ENCODE measurements at regions not wholly inside any gene's neighbourhood (a gene's known extent, or its start where the extent isn't known, plus 50 kb on each side); places are given as distances from the start of the nearest gene placed in this dataset.

DNA sequence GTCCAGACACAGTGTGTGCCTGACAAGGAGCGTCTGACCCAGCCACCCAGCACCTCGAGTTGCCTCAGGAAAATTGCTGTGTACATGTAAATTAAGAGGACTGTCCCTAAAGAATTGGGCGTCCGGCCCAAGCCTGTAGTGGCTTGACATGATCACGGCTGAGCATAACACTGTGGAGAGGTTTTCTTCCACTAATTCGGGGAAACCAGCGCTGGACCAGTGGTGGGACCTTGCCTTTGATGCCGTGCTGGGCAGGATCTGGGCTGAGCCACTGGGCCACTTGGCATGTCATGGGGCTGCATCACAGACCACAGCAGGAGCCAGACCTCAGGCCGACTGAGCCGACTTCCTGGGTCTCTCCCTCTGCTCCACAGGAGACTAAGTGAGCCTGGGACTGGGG, 282.5 kb downstream of the GLRX3 start:
- DNase-seq (no peak), ATAC-seq (no peak)
- TF ChIP-seq CTCF (IDR thresholded peaks at IDR 0.05), result no peak
- intact Hi-C loops (cut with DNase I, micrococcal nuclease), result no loop called here
- Histone ChIP-seq H3K4me3 (no peak overlapping the region), H3K36me3 (ENCODE audit: low read depth) (no peaks in the 10 kb centered on the region), H3K9me3 (peaks cover 5% of the 10 kb centered on the region), H3K4me1 (ENCODE audit: low read depth) (no peaks in the 10 kb centered on the region)

DNA sequence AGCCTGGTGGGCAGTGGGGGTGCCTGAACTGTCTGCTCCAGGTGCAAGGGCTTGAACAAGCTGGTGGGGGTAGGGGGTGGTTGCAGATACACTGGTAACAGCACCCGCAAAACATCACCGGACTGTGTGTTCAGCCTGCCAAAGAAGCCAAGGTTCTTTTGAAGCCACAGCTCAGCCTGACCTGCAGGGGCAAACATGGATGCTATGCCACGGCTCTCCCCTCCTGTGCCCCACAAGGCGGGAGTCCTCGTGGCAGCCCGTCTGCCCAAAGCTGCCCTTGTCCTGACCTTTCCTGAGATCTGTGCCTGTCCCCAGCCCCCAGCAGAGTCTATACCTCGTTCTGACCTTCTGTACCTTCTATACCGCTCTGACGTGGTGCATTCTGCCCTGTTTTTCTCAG, 285.7 kb downstream of the GLRX3 start:
- no peaks in the 10 kb centered on the region for H3K4me1 ChIP-seq (ENCODE audit: low read depth)
- intact Hi-C loops (cut with DNase I, micrococcal nuclease), result no loop called here
- TF ChIP-seq CTCF (IDR thresholded peaks at IDR 0.05), result no peak
- peaks cover 5% of the 10 kb centered on the region for H3K9me3 ChIP-seq
- DNase-seq, result no peak
- no peak overlapping the region for H3K4me3 ChIP-seq
- H3K36me3 ChIP-seq (ENCODE audit: low read depth), result no peaks in the 10 kb centered on the region
- ATAC-seq, result no peak

GRCh38 chr10:130422366-130423324, 286.5 kb downstream of the GLRX3 start:
- ATAC-seq, result no peak
- Histone ChIP-seq H3K36me3 (ENCODE audit: low read depth) (no peaks in the 10 kb centered on the region), H3K4me1 (ENCODE audit: low read depth) (no peaks in the 10 kb centered on the region), H3K9me3 (peaks cover 5% of the 10 kb centered on the region), H3K4me3 (no peak overlapping the region)
- TF ChIP-seq CTCF (IDR thresholded peaks at IDR 0.05), result no peak
- no peak for DNase-seq
- intact Hi-C loops (cut with DNase I, micrococcal nuclease), result no loop called here

DNA sequence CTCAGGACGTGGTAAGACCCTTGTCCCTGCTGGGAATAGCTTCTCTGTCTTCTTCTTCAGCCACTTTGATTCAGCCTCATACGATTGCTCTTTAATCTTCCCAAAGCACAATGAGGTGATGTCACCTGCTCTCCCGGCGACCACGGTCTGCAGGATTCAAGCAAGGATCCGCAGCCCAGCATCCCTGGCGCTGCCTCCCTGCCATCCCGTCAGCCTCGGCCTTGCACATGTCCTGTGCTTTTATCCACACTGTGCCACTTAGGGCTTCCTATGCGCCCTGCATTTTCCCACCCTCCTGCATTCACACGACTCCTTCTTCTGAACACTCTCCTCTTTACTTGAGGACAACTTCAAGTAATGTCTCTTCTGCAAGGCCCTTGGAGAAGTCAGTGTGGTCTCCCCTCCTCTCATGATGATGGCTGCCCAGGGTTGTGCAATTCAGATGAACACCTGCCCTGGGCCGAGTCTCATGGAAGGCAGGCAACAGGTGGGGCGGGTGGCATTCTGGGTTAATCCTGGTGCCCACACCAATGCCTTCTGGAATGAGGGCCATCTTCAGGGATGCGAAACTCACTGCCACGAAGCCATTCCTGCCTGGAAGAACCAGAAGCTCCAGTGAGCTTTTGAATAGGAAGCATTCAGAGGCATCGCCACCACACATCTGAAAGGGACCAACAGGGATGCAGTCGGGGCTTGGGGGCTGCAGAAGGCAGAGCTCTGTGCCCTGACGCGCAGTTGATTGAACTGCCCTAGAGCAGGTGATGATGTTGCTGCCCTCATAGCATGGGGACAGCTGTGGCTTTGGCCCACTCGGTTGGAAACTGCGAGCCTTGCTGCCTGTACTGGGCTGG, 287.5 kb downstream of the GLRX3 start:
- no peak for TF ChIP-seq CTCF (IDR thresholded peaks at IDR 0.05)
- intact Hi-C loops (cut with DNase I, micrococcal nuclease), result no loop called here
- H3K9me3 ChIP-seq, result peaks cover 5% of the 10 kb centered on the region
- H3K36me3 ChIP-seq (ENCODE audit: low read depth), result no peaks in the 10 kb centered on the region
- ATAC-seq, result no peak
- H3K4me1 ChIP-seq (ENCODE audit: low read depth), result no peaks in the 10 kb centered on the region
- H3K4me3 ChIP-seq, result no peak overlapping the region
- no peak for DNase-seq

DNA sequence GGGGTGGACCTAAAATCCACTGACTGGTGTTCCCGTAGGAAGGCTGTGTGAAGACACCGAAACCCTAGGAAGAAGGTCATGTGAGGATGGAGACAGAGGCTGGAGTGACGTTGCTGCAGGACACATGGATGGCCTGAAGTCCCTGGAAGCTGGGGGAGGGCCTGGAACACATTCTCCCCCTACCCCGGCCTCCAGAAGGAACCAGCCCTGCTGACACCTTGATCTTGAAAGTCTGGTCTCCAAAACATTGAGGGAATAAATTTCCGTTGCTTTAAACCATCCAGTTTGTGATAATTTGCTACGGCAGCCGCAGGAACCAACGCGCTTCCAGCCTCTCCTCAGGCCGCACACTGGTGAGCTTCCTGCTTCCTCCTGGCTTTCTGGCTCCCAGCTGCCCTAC, 288.2 kb downstream of the GLRX3 start:
- no peak overlapping the region for H3K4me3 ChIP-seq
- H3K9me3 ChIP-seq, result peaks cover 5% of the 10 kb centered on the region
- no peaks in the 10 kb centered on the region for H3K4me1 ChIP-seq (ENCODE audit: low read depth)
- TF ChIP-seq CTCF (IDR thresholded peaks at IDR 0.05), result no peak
- no peak for ATAC-seq
- no peaks in the 10 kb centered on the region for H3K36me3 ChIP-seq (ENCODE audit: low read depth)
- DNase-seq, result no peak
- intact Hi-C loops (cut with DNase I, micrococcal nuclease), result no loop called here
